Activated T-cell treated with anti-CD3 and anti-CD28 coated beads, Interleukin-2, amount 50 U/mL, for 24 hours (primary cell): ENCODE measurements at regions not wholly inside any gene's neighbourhood (a gene's known extent, or its start where the extent isn't known, plus 50 kb on each side); places are given as distances from the start of the nearest gene placed in this dataset.
"Not testable (repeated sequence)": the region's sequence is repeated elsewhere in the genome, so short reads cannot be mapped to it uniquely, and the experiment has no call there.

ENCODE experiments used
- DNase-seq: peaks from one replicate; pipeline ENCODE4 v3.0.0-alpha.2; 2020
- H3K27ac Mint-ChIP-seq: 2 replicates; pipeline ENCODE4 v1.8.0; 2020; ENCODE audit warnings: mild to moderate bottlenecking, mixed read lengths
- H3K27me3 Mint-ChIP-seq: 2 replicates; pipeline ENCODE4 v1.8.0; 2020; ENCODE audit warnings: mixed read lengths
- H3K36me3 Mint-ChIP-seq: 2 replicates; pipeline ENCODE4 v1.8.0; 2020; ENCODE audit warnings: low read depth, mixed read lengths
- H3K4me1 Mint-ChIP-seq: 2 replicates; pipeline ENCODE4 v1.8.0; 2020; ENCODE audit warnings: low read depth, mixed read lengths
- H3K4me3 Mint-ChIP-seq: 2 replicates; pipeline ENCODE4 v1.8.0; 2020; ENCODE audit warnings: mild to moderate bottlenecking, moderate library complexity, mixed read lengths
- H3K9me3 Mint-ChIP-seq: 2 replicates; pipeline ENCODE4 v1.8.0; 2020; ENCODE audit warnings: mixed read lengths

GRCh38 chr2:91857711-91858110 lies 3013.5 kb upstream of the TEKT4 start:
- not testable (repeated sequence) for H3K4me1 Mint-ChIP-seq, DNase-seq, H3K27ac Mint-ChIP-seq, H3K4me3 Mint-ChIP-seq, H3K27me3 Mint-ChIP-seq, H3K9me3 Mint-ChIP-seq, H3K36me3 Mint-ChIP-seq

GRCh38 chr2:91871716-91872115 lies 2999.5 kb upstream of the TEKT4 start:
- H3K4me1 Mint-ChIP-seq: not testable (repeated sequence)

GRCh38 chr2:91873416-91873815 lies 2997.8 kb upstream of the TEKT4 start:
- not testable (repeated sequence) for H3K27ac Mint-ChIP-seq, H3K4me1 Mint-ChIP-seq, H3K9me3 Mint-ChIP-seq, H3K4me3 Mint-ChIP-seq, H3K27me3 Mint-ChIP-seq, H3K36me3 Mint-ChIP-seq, DNase-seq

More at GRCh38 chr2:91871716-91872115, 2999.5 kb upstream of the TEKT4 start:
- not testable (repeated sequence) for H3K27me3 Mint-ChIP-seq, H3K4me3 Mint-ChIP-seq, H3K36me3 Mint-ChIP-seq, H3K27ac Mint-ChIP-seq, H3K9me3 Mint-ChIP-seq, DNase-seq

GRCh38 chr2:91877658-91878210 lies 2993.5 kb upstream of the TEKT4 start:
- not testable (repeated sequence) for H3K9me3 Mint-ChIP-seq, H3K36me3 Mint-ChIP-seq, H3K27me3 Mint-ChIP-seq, H3K4me1 Mint-ChIP-seq, H3K27ac Mint-ChIP-seq, DNase-seq, H3K4me3 Mint-ChIP-seq

GRCh38 chr2:91895091-91895490 lies 2976.1 kb upstream of the TEKT4 start:
- not testable (repeated sequence) for H3K27me3 Mint-ChIP-seq, H3K4me3 Mint-ChIP-seq, DNase-seq, H3K4me1 Mint-ChIP-seq, H3K36me3 Mint-ChIP-seq, H3K27ac Mint-ChIP-seq, H3K9me3 Mint-ChIP-seq

GRCh38 chr2:91917602-91918001 lies 2953.6 kb upstream of the TEKT4 start:
- DNase-seq, H3K4me3 Mint-ChIP-seq, H3K27me3 Mint-ChIP-seq, H3K27ac Mint-ChIP-seq, H3K4me1 Mint-ChIP-seq, H3K36me3 Mint-ChIP-seq: not testable (repeated sequence)
- peaks cover 12% of the 10 kb centered on the region for H3K9me3 Mint-ChIP-seq
